CD4-positive, alpha-beta memory T cell (primary cell): ENCODE measurements at regions not wholly inside any gene's neighbourhood (a gene's known extent, or its start where the extent isn't known, plus 50 kb on each side); places are given as distances from the start of the nearest gene placed in this dataset.

Experiments
- CTCF ChIA-PET: fragments of 350-600 bp; sonication (Branson Sonifier 250); formaldehyde crosslinking; loops from one replicate; lab custom pipeline; 2021; ENCODE audit warnings: inconsistent platforms; ENCODE audit not compliant: partially characterized antibody; lab: Charles Lee
- POLR2A ChIA-PET: fragments of 350-600 bp; sonication (Branson Sonifier 250); formaldehyde crosslinking; loops from one replicate; lab custom pipeline; 2021; ENCODE audit not compliant: partially characterized antibody; lab: Charles Lee
- DNase-seq, 5 donors: peaks; one replicate each; pipeline versions ENCODE4 v3.0.0 to v3.0.0-alpha.2; 2020 to 2022; ENCODE audit warnings: mixed read lengths in 1 of 5
- H3K27ac ChIP-seq: one replicate; pipeline ENCODE4 v1.7.0; 2013; ENCODE audit warnings: low read depth, low read length
- H3K27me3 ChIP-seq: 2 replicates; pipeline ENCODE4 v1.7.0; 2013; ENCODE audit warnings: mild to moderate bottlenecking, low read length, moderate library complexity; ENCODE audit not compliant: insufficient read depth
- H3K36me3 ChIP-seq: 2 replicates; pipeline ENCODE4 v1.7.0; 2013; ENCODE audit warnings: mild to moderate bottlenecking, low read length, moderate library complexity; ENCODE audit not compliant: insufficient read depth
- H3K4me1 ChIP-seq: 2 replicates; pipeline ENCODE4 v1.7.0; 2013; ENCODE audit warnings: mild to moderate bottlenecking, low read length, moderate library complexity; ENCODE audit not compliant: insufficient read depth
- H3K4me3 ChIP-seq, 2 donors: one replicate each; pipeline ENCODE4 v1.7.0; 2013; ENCODE audit warnings: low read length in 2 of 2, mild to moderate bottlenecking in 1 of 2
- H3K9me3 ChIP-seq, 2 donors: one replicate each; pipeline ENCODE4 v1.7.0; 2013; ENCODE audit warnings: low read length in 2 of 2, control low read depth in 1 of 2; ENCODE audit not compliant: control insufficient read depth in 1 of 2
- H3K27ac Mint-ChIP-seq, 7 donors: one replicate each; pipeline ENCODE4 v1.8.0; 2020 to 2021; ENCODE audit warnings: mixed read lengths in 7 of 7, mild to moderate bottlenecking in 6 of 7, inconsistent platforms in 3 of 7, moderate library complexity in 3 of 7
- H3K27me3 Mint-ChIP-seq, 2 donors: one replicate each; pipeline ENCODE4 v1.8.0; 2020 to 2021; ENCODE audit warnings: mixed read lengths in 2 of 2
- H3K36me3 Mint-ChIP-seq, 2 donors: one replicate each; pipeline ENCODE4 v1.8.0; 2020 to 2021; ENCODE audit warnings: mixed read lengths in 2 of 2, inconsistent platforms in 1 of 2, mild to moderate bottlenecking in 1 of 2
- H3K4me1 Mint-ChIP-seq, 4 donors: one replicate each; pipeline ENCODE4 v1.8.0; 2020 to 2021; ENCODE audit warnings: mixed read lengths in 4 of 4, mild to moderate bottlenecking in 1 of 4
- H3K4me3 Mint-ChIP-seq, 8 donors: one replicate each; pipeline ENCODE4 v1.8.0; 2020 to 2021; ENCODE audit warnings: mixed read lengths in 8 of 8, mild to moderate bottlenecking in 7 of 8, moderate library complexity in 6 of 8, inconsistent platforms in 3 of 8
- H3K9me3 Mint-ChIP-seq, 8 donors: one replicate each; pipeline ENCODE4 v1.8.0; 2020 to 2021; ENCODE audit warnings: mixed read lengths in 8 of 8, mild to moderate bottlenecking in 5 of 8, inconsistent platforms in 3 of 8, moderate library complexity in 1 of 8
- intact Hi-C: fragments of 100-400 bp; cut with micrococcal nuclease; formaldehyde crosslinking; loops from one replicate; pipeline ENCODE4 v1.15.1; 2023

DNA sequence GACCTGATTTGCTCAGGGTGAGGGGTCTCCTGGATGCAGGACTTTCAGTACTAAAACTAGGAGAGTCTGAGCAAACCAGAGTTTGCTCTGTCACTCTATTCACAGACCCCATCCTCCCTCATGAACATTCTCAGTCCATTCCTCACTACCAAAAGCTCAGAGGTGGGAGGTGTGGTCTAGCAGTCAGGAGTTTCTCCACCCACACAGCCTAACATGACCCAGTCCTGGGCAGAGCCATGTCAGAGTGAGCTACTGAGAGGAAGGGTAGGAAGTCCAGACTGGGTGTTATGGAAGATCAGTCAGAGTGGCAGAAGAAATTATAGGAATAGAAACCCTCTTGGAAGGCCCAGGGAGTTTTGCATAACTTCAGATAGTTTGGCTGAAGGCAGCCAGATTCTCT, 113.3 kb upstream of the GRAMD2B start:
- intact Hi-C loops, result no loop called here
- no peak overlapping the region for H3K27ac ChIP-seq
- H3K36me3 Mint-ChIP-seq, result no peaks in the 10 kb centered on the region
- no peaks in the 10 kb centered on the region for H3K9me3 ChIP-seq
- POLR2A ChIA-PET, result no interaction called here
- no peaks in the 10 kb centered on the region for H3K4me1 ChIP-seq
- H3K36me3 ChIP-seq, result no peaks in the 10 kb centered on the region
- peaks cover 12 to 15% of the 10 kb centered on the region in 2 donors for H3K27me3 Mint-ChIP-seq
- no peak overlapping the region for H3K4me3 Mint-ChIP-seq
- H3K27ac Mint-ChIP-seq, result no peak overlapping the region
- H3K27me3 ChIP-seq, result no peaks in the 10 kb centered on the region
- no peaks in the 10 kb centered on the region for H3K4me1 Mint-ChIP-seq
- H3K9me3 Mint-ChIP-seq, result peaks cover 0 to 4% (median 1%) of the 10 kb centered on the region in 8 donors
- H3K4me3 ChIP-seq, result no peak overlapping the region
- CTCF ChIA-PET, result no interaction called here
- DNase-seq, result no peak

DNA sequence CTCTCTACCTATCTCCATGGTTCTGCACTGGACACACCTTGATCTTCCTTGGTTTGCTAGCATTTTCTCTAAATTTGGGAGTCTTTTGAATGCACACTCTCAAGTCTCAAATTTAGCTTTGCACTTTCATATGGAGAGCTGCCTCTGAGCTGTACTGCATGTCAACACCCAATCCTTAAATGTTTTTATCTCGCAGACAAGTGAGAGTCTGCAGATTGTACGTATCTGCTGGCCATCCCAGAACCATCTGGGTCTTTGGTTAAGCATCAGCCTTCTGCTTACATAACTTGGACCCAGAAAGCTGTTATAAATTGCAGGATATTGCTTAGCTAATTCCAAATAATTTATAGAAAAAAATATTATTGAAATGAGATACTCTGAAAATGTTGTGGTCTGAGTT, 111.4 kb upstream of the GRAMD2B start:
- no peaks in the 10 kb centered on the region for H3K9me3 ChIP-seq
- Mint-ChIP-seq H3K36me3 (no peaks in the 10 kb centered on the region), H3K27me3 (peaks cover 5 to 12% of the 10 kb centered on the region in 2 donors), H3K27ac (no peak overlapping the region), H3K4me1 (no peaks in the 10 kb centered on the region), H3K9me3 (peaks cover 0 to 4% (median 0%) of the 10 kb centered on the region in 8 donors), H3K4me3 (no peak overlapping the region)
- intact Hi-C loops, result no loop called here
- H3K27me3 ChIP-seq, result no peaks in the 10 kb centered on the region
- H3K27ac ChIP-seq, result no peak overlapping the region
- no peak for DNase-seq
- POLR2A ChIA-PET, result no interaction called here
- H3K36me3 ChIP-seq, result no peaks in the 10 kb centered on the region
- CTCF ChIA-PET, result no interaction called here
- no peak overlapping the region for H3K4me3 ChIP-seq
- H3K4me1 ChIP-seq, result no peaks in the 10 kb centered on the region

DNA sequence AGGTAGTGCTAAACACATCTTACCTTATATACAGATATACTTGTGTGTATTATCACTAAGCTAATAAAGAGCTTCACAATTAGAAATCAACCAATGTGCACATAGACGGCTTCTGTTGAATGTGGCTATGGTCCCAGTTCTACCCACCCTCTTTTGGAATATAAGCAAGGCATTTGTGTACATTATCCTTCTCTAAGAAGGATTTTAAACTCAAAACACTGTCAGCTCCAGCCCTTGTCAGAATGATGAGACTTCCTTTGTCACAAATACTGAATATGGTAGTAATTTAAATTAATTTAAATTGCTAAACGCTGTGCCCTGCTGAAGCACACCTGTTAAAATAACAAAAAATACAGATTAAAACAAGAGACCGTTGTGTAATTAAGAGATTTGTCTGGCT, 107.9 kb upstream of the GRAMD2B start:
- Histone ChIP-seq H3K4me1 (no peaks in the 10 kb centered on the region), H3K27ac (no peak overlapping the region), H3K9me3 (no peaks in the 10 kb centered on the region), H3K36me3 (no peaks in the 10 kb centered on the region), H3K4me3 (no peak overlapping the region), H3K27me3 (no peaks in the 10 kb centered on the region)
- DNase-seq, result no peak
- no peaks in the 10 kb centered on the region for H3K36me3 Mint-ChIP-seq
- H3K27me3 Mint-ChIP-seq, result peaks cover 3 to 15% of the 10 kb centered on the region in 2 donors
- H3K9me3 Mint-ChIP-seq, result no peaks in the 10 kb centered on the region
- ChIA-PET POLR2A (interaction anchor here (0.6 kb wide), 1 partner anchor 17 kb away, joined by 3 read pairs; no protein-coding TSS in a partner anchor), CTCF (interaction anchor here (1.4 kb wide), 1 partner anchor 22 kb away, joined by 5 read pairs; no protein-coding TSS in a partner anchor)
- no peak overlapping the region for H3K4me3 Mint-ChIP-seq
- no peaks in the 10 kb centered on the region for H3K4me1 Mint-ChIP-seq
- intact Hi-C loops, result no loop called here
- no peak overlapping the region for H3K27ac Mint-ChIP-seq

DNA sequence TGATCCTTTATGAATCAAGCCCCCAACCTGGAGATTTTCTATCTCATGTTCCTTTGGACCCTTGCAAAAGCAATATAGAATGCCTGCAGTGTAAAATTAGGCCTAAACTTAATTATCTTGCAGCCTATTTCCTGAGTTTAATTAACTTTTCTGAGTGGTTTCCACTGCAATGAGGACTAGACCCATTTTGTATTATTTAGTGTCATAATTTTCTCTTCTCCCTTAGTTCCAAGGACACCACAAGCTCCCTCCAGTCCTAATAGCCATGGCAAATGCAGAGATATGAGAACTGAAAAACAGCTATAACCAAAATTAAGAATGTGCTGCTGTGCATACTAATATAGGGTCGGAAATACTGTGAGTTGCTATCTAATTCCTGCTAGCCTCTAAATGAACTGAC, 90.9 kb upstream of the GRAMD2B start:
- no peaks in the 10 kb centered on the region for H3K9me3 ChIP-seq
- H3K4me1 Mint-ChIP-seq, result no peaks in the 10 kb centered on the region
- intact Hi-C loops, result no loop called here
- peaks cover 4% of the 10 kb centered on the region for H3K27me3 ChIP-seq
- DNase-seq, result no peak
- no peak overlapping the region for H3K4me3 ChIP-seq
- H3K36me3 Mint-ChIP-seq, result no peaks in the 10 kb centered on the region
- no peak overlapping the region for H3K27ac Mint-ChIP-seq
- H3K4me3 Mint-ChIP-seq, result no peak overlapping the region
- H3K36me3 ChIP-seq, result no peaks in the 10 kb centered on the region
- no peaks in the 10 kb centered on the region for H3K4me1 ChIP-seq
- no peaks in the 10 kb centered on the region for H3K9me3 Mint-ChIP-seq
- CTCF ChIA-PET, result no interaction called here
- peaks cover 2% of the 10 kb centered on the region in 2 donors for H3K27me3 Mint-ChIP-seq
- no peak overlapping the region for H3K27ac ChIP-seq
- POLR2A ChIA-PET, result interaction anchor here (0.7 kb wide), 1 partner anchor 17 kb away, joined by 3 read pairs; no protein-coding TSS in a partner anchor

DNA sequence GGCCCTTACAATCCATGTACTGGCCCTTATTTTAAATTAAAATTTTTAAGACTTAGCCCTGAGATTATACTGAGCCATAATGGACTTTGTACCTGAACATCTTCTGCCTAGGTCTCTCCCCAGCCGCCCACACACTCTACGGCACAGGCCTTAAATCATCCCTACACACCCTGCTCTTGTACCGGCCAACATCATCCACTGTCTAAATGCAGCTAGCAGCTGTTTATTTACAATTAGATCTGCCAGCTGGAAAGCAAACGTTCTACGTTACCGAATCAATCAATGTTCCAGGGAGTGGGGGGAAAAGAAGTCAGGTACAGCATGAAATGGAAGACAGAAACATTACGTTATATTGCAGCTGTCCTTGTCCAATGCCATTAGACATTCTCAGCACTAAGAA, 88.4 kb upstream of the GRAMD2B start:
- POLR2A ChIA-PET, result no interaction called here
- CTCF ChIA-PET, result interaction anchor here (1.0 to 1.5 kb wide), 3 partner anchors 10 to 205 kb away, joined by 3 to 4 read pairs (median 3); no protein-coding TSS in a partner anchor

DNA sequence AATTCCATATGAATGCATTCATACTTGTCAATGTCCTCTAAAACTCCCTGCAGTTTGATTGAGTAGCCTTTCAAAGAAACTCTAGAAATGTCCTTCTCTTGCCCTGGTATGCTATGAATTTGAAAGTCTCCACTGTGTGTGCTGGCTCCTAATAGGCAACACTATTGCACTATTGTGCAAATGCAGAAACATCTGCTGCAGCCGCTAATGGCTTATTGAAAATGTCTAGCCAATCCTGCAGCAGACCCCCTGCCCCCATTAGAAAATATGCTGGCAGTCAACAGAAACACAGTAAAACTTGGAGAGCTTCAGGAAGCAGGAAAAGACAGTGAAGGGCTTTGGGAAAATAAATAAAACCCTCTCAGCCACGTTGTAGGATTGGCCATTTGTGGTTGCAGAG, 87.3 kb upstream of the GRAMD2B start:
- Mint-ChIP-seq H3K27me3 (peaks cover 3 to 5% of the 10 kb centered on the region in 2 donors), H3K4me3 (no peak overlapping the region), H3K9me3 (no peaks in the 10 kb centered on the region), H3K4me1 (no peaks in the 10 kb centered on the region), H3K27ac (no peak overlapping the region), H3K36me3 (no peaks in the 10 kb centered on the region)
- ChIA-PET CTCF (interaction anchor here (4.1 to 4.5 kb wide), 2 partner anchors 17 to 202 kb away, joined by 70 to 145 read pairs; no protein-coding TSS in a partner anchor), POLR2A (no interaction called here)
- Histone ChIP-seq H3K27me3 (peaks cover 4% of the 10 kb centered on the region), H3K27ac (no peak overlapping the region), H3K4me1 (no peaks in the 10 kb centered on the region), H3K4me3 (no peak overlapping the region), H3K36me3 (no peaks in the 10 kb centered on the region), H3K9me3 (no peaks in the 10 kb centered on the region)
- intact Hi-C loops, result loop anchor here (5.0 kb wide), 1 partner anchor 446 kb away; no protein-coding TSS in a partner anchor
- DNase-seq, result no peak

More for the DNA sequence above, 88.4 kb upstream of the GRAMD2B start:
- Histone ChIP-seq H3K27ac (no peak overlapping the region), H3K4me1 (no peaks in the 10 kb centered on the region), H3K4me3 (no peak overlapping the region), H3K9me3 (no peaks in the 10 kb centered on the region), H3K27me3 (peaks cover 4% of the 10 kb centered on the region), H3K36me3 (no peaks in the 10 kb centered on the region)
- intact Hi-C loops, result loop anchor here (5.0 kb wide), 1 partner anchor 448 kb away; no protein-coding TSS in a partner anchor
- H3K36me3 Mint-ChIP-seq, result no peaks in the 10 kb centered on the region
- no peak overlapping the region for H3K27ac Mint-ChIP-seq
- no peak for DNase-seq
- no peaks in the 10 kb centered on the region for H3K9me3 Mint-ChIP-seq
- H3K4me1 Mint-ChIP-seq, result no peaks in the 10 kb centered on the region
- H3K27me3 Mint-ChIP-seq, result peaks cover 2 to 5% of the 10 kb centered on the region in 2 donors
- H3K4me3 Mint-ChIP-seq, result no peak overlapping the region

DNA sequence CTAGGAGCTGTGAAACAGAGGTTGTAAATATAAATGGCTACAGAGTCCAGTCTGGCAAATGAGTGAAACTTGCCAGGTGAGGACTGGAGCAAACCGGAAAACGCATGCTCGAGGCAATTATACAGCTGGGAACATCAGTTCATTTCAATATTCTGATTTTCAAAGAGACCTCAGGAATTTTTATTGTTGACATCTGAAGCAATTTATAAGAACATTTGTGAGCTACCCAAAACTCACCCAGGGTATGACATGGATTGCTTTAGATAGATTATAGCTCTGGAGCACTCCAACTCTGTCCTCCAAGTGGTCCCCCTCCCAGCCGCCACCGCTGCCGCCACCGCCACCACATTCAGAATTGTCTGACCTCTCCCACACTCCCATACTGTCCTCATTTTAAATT, 84.6 kb upstream of the GRAMD2B start:
- Histone ChIP-seq H3K27ac (no peak overlapping the region), H3K36me3 (no peaks in the 10 kb centered on the region), H3K4me3 (no peak overlapping the region), H3K9me3 (no peaks in the 10 kb centered on the region), H3K4me1 (no peaks in the 10 kb centered on the region), H3K27me3 (no peaks in the 10 kb centered on the region)
- no peak overlapping the region for H3K27ac Mint-ChIP-seq
- H3K36me3 Mint-ChIP-seq, result no peaks in the 10 kb centered on the region
- ChIA-PET CTCF (interaction anchor here (0.7 to 4.5 kb wide), 22 partner anchors 9 to 262 kb away, joined by 3 to 145 read pairs (median 4); partner anchors contain the start of genes ALDH7A1 and PHAX), POLR2A (interaction anchor here (1.5 kb wide), 1 partner anchor 10 kb away, joined by 3 read pairs; no protein-coding TSS in a partner anchor)
- no peaks in the 10 kb centered on the region for H3K4me1 Mint-ChIP-seq
- no peak for DNase-seq
- no peaks in the 10 kb centered on the region for H3K9me3 Mint-ChIP-seq
- H3K4me3 Mint-ChIP-seq, result no peak overlapping the region
- intact Hi-C loops, result loop anchor here (1.0 to 5.0 kb wide), 5 partner anchors 16 to 444 kb away; no protein-coding TSS in a partner anchor
- H3K27me3 Mint-ChIP-seq, result peaks cover 9 to 16% of the 10 kb centered on the region in 2 donors
